Neural cell (in vitro differentiated cells): ENCODE measurements at regions not wholly inside any gene's neighbourhood (a gene's known extent, or its start where the extent isn't known, plus 50 kb on each side); places are given as distances from the start of the nearest gene placed in this dataset.

Experiments used
- EP300 ChIP-seq: fragments of 450-650 bp; conservative IDR thresholded peaks from 2 replicates; pipeline ENCODE4 v1.6.1; 2014; ENCODE audit warnings: antibody characterized with exemption, mild to moderate bottlenecking, moderate library complexity; ENCODE audit not compliant: poor library complexity, severe bottlenecking
- EZH2 ChIP-seq: fragments of 200-600, 300-800 bp; shearing (Covaris generic), sonication (generic); IDR thresholded peaks from 2 replicates; pipeline ENCODE4 v1.6.1; 2014; ENCODE audit warnings: antibody characterized with exemption, low read length, borderline replicate concordance, mild to moderate bottlenecking; ENCODE audit not compliant: insufficient read depth, poor library complexity, severe bottlenecking
- RAD21 ChIP-seq: fragments of 450-650 bp; conservative IDR thresholded peaks from 2 replicates; pipeline ENCODE4 v1.6.1; 2014; ENCODE audit warnings: antibody characterized with exemption, mild to moderate bottlenecking, moderate library complexity
- REST ChIP-seq: IDR thresholded peaks from 2 replicates; pipeline ENCODE4 v1.6.1; 2012; ENCODE audit warnings: borderline replicate concordance
- SMC3 ChIP-seq: fragments of 450-650 bp; conservative IDR thresholded peaks from 2 replicates; pipeline ENCODE4 v1.6.1; 2014; ENCODE audit warnings: antibody characterized with exemption, mild to moderate bottlenecking, moderate library complexity; ENCODE audit not compliant: poor library complexity
- TAF1 ChIP-seq: IDR thresholded peaks from 2 replicates; pipeline ENCODE4 v1.6.1; 2012; ENCODE audit warnings: low read depth
- TF ChIP-seq, protein P1 (sequence below): fragments of 450-650 bp; IDR thresholded peaks from 2 replicates; pipeline ENCODE4 v1.5.1; 2014; ENCODE audit warnings: antibody characterized with exemption, mild to moderate bottlenecking, moderate library complexity; ENCODE audit not compliant: poor library complexity, severe bottlenecking

- TF ChIP-seq SMC3 (no peak), REST (no peak), RAD21 (no peak), EZH2 (no peak), TAF1 (no peak), EP300 (no peak)
- TF ChIP-seq, protein P1, sequence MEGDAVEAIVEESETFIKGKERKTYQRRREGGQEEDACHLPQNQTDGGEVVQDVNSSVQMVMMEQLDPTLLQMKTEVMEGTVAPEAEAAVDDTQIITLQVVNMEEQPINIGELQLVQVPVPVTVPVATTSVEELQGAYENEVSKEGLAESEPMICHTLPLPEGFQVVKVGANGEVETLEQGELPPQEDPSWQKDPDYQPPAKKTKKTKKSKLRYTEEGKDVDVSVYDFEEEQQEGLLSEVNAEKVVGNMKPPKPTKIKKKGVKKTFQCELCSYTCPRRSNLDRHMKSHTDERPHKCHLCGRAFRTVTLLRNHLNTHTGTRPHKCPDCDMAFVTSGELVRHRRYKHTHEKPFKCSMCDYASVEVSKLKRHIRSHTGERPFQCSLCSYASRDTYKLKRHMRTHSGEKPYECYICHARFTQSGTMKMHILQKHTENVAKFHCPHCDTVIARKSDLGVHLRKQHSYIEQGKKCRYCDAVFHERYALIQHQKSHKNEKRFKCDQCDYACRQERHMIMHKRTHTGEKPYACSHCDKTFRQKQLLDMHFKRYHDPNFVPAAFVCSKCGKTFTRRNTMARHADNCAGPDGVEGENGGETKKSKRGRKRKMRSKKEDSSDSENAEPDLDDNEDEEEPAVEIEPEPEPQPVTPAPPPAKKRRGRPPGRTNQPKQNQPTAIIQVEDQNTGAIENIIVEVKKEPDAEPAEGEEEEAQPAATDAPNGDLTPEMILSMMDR: no peak
Observed at GRCh38 chrY:19056138-19056469, 282.6 kb upstream of the HSFY2 start.
